SKM-1 treated with dmso at 0.1 percent for 144 hours (cell line): ENCODE measurements at regions not wholly inside any gene's neighbourhood (a gene's known extent, or its start where the extent isn't known, plus 50 kb on each side); places are given as distances from the start of the nearest gene placed in this dataset.

Source experiments
- DNase-seq: peaks from one replicate; lab custom pipeline; 2025; ENCODE audit not compliant: unreplicated experiment; lab: John Stamatoyannopoulos, UW

DNA sequence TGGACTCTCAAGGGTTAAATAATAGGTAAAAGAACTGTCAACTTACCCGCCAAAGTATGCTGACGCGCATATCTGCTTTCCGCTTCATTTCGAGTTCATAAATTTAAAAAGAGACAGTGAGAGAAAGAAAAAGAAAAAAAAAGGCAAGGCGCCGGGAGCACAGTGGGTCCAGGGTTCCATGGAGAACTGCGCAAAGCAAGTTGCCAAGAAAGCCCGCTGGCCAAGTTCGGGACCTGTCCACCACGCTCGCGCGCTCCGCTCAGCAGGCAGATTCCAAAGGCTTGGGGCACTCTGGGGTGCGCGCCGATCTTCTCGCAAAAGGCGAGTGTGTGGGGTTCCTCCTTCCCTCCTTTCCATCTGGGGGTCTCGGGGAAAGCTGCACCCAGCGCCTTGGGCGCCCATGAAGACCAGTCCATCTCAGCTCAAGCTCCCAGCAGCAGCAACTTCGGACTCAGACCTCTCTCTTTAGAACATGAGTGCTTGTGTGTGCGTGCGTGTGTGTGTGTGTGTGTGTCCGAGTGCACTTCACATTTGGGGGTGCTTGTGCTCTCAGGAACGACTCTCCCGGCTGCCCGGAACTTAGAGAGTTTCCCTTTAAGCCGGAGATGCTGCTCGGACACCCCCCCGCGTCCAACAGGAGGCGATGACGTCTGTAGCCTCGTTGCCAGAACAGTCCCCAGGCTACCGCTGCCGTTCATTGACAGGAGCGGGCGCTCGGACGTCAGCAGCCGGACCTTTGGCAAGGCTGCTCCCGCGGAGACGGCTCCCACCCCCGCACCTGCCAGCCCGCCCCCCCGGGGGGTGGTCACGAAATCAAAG is 180.0 kb downstream of the TBXT start:
- no peak for DNase-seq

DNA sequence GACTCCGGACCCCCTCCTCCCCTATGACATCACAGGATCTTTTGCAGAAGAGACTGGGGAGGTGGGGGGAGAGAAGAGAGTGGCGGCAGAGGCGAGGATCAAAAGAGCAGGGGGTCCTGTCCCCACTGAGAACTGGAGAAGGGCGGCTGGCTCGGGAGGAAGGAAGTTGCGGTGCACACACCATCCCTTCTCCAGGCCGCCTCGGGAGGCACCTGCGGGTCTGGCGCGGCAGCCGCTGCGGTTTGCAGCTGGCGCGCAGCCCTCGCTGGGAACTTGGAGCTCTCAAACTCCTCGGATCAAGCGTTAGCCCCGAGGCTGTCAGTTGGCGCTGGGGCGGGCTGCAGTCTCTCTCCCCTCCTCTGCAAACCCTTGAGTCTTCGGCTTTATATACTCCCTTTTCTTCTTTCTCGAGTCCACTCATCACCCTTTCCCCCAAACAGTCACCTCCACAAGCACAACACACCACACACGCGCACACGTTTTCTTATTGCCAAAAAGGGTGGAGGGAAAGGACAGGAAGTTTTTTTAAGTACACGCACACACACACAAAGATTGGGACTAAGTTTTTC is 180.7 kb downstream of the TBXT start:
- DNase-seq: no peak

DNA sequence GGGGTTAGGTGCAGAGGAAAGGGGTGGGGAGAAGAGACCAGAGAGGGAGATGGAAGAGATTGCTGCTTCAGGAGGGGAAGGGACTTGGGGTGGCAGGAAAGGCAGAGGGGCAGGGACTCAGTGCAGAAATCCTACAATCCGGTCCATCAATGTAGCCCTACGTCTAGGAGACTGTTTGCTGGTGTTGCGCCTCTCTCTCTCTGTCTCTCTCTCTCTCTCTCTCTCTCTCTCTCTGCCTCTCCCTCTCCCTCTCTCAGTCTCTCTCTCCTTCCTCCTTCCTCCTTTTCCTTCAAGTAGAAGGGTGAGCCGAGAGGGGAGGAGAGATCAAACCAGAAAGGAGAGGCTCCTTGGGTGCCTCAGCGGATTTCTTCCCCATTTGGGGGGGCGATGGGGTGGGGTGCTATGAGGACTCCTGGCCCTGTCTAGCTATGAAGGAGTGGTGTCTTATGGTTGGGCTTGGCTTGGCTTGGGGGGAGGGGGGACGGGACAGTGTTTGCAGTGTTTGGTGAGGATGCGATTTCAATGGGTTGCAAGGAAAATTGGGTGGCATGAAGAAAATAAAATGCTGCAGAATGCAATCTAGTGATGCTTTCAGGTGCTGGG is 181.2 kb downstream of the TBXT start:
- DNase-seq: no peak

DNA sequence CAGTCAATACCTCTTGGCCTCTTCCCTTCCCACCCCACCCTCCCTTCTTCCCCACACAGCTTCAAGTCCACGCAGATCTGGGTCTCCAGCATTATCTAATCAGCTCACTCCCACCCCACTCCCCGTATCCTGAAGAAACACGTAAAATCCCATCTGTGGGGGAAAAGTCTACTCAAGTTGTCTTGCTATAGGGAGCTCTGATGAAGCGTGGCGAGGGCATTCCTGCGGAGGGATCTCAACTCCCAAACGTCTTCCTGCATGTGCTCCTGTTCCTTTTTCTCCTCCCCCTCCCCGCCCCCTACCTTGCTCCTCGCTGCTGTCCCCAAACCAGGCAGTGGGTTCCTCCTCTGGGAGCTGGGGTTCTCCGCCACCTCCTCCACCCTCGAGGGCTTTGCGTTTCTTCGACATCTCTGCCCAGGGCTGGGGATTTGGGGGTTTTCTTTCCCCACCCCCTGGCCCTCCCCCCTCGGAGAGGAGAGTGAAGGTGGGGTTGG is 181.8 kb downstream of the TBXT start:
- no peak for DNase-seq

DNA sequence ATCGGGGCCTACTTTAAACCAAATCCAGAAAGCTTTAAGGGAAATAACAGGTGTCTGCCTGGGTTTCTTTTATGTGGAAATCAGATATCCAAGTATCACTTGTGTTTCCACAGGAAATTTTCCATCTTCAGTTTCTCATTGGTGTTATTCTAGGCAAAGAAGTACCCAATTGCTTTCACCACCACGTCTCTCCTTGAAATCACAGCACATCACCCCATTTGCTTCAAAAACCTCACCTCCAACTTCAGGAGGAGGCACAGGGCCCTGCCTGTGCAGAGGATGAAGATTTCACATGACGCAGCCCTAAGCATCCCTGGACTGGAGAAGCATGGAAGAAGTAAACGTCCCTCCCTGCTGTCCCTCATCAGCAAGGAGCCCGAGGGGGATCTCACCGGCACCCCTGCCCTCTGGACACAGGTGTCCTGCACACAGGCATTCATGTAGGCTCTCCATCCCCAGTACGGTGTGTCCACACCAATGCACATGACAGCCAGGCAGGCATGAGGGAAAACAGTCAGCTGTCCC is 182.3 kb downstream of the TBXT start:
- no peak for DNase-seq

DNA sequence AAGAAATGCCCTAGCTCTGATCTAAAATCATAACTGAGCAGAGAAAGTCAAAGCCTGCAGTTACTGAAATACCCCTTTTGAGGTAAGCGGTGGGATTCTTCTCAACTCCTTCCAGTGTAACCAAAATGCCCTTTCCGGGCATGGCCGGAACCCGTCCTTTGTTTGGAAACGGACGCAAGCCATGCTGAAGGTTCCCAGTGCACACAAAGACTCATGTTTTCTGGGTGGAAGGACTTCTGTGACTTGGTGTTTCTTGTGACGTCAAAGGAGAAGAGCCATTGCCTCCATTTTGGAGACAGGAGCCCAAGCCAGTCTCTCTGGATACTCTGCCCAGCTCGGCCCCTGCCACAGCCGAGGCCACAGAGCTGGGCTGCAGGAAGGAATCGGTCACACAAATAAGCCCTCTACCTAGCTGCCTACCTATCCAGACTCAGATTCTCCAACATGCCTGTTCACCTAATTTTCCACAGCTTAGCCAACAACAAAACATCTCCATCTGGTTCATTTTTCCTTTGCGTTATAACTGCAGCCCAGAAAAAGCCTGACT is 182.8 kb downstream of the TBXT start:
- DNase-seq: no peak

DNA sequence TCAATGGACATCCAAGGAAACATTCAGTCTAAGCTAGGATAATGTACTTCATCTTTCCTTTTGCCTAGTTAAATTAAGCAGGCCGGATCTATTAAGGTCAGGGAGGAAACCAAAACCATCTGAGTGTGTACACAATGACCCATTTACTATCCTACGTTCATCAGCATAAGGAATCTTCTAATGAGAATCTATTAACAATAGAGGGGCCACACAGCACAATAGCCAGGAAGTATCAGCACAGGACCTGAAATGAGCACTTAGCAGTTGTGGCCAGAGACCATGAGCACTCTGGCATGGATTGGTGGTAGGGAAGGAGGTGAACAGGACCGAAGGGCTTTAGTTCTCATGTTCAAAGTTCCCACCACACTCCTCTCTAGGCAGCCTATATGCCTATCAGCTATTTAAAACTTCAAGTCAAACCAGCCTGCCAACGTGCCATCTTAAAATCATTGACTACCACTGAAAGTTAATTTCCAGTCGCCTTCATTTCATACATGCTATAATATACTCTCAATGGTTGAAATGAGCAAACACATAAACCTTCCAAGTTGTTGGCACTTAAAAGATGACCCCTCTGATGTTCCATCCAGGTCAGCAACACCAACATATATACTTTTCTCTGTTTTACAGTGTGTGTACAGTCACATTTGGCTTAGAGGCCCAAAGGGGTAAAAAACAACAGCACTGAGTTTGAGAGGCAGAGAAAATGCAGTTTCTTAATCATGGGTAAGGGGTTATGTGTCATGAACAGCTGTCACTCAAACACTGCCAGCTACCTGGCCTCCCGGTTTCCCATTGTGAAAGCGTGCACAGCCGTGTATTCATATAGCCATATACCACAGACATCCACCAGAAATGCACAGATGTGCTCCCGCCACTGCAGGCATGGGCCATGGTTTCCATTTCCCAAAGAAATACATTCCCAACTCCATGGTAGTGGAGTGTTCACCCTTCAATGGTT is 184.3 kb downstream of the TBXT start:
- no peak for DNase-seq

DNA sequence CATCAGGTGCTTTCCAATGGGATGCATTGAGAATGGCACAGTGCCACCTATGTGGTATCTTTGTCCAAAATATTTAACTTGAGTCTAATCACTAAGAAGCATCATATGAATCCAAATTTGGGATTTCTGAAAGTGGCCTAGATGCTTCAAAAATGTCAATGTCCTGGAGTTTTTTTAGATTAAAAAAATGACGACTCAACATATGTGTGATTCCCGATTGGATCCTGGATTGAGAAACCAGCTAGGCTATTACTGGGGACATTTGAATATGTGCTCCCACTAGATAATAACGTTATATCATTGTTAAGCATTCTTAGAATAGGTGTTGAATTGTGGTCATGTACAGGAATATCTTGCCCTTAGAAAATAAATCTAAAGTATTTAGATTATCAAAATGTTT is 189.2 kb downstream of the TBXT start:
- no peak for DNase-seq

DNA sequence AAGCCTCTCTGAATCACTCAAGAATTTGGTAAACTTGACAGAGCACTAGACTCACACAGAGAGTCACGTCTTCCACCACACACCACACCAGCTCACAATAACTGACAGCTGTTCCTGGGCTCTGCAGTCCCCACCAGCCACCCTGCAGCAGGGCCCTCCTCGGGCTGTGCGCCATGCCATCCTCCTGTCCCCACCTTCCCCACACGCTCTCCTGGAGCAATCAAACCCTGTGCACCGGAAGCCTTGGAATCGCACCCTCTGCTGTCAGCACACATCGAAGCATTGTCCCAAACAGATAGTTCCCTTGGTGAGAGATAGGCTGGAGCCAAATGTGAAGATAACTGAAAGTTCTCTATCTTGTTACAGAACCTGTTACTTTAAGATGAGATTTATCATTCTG is 191.0 kb downstream of the TBXT start:
- DNase-seq: no peak

DNA sequence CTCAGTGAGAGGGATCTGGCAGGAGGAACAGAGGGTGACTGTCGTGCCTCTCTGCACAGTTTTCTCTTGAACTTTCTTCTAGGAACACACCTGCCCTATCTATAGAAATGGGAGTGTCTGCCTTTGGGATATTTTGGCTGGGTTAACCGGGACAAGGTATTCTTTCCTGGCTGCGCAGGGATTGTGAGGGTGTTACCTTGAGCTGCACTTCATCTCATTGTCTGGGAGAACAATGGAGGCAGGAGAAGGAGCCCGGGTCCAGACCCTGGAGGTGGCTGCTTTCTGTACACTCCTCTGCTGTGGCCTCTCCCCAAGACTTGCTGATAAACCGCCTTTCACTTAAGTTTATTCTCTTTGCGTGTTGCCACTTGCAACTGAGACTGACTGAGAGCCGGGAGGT is 192.8 kb downstream of the TBXT start:
- no peak for DNase-seq

DNA sequence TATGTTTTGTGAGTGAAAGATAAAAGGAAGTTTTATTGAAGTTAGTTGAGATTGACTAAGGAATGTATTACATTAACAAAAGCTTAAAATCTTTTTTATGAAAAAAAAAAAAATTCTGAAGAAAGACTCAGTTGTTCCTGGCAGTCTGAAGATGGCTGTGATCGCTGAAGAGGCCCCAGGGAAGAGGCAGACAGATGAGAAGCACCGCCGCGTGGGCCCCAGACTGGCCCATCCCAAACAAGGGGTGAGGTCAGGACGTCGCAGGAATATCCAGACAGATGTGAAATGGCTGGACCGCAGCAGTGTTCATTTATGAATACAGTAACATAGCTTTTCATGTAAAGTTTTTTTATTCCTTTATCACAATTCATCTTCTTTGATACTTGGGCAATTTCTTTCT is 194.2 kb downstream of the TBXT start:
- no peak for DNase-seq

DNA sequence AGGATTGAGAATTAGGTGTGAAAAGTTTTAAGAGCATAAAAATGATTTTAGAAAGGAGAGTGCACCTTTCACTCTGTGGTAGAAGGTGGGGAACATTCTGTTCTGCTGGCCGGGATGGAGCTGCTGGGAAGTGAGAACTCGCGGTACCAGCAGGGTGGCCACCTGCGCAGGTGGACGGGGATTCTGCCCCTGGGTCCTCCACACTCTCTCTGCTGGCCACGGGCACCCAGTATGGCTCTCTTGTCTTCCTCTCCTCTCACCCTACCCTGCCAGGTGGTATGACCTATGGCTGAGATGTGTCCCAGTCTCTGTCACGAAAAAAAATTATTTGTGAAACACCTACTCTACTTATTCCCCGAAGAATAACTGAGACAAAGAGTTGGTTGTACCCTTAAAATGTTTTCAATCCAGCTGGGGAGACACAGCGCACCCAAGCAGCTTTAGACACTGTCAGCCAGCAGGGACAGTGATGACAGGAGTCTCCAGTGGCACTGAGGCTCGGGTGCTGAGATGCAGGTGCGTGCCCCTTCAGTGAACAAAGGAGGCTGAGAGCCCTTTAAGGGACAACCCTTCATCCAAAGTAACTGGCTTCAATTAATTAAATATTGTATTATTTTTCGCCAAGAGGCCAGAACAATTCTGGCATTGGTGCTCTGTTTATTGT is 195.4 kb downstream of the TBXT start:
- no peak for DNase-seq

DNA sequence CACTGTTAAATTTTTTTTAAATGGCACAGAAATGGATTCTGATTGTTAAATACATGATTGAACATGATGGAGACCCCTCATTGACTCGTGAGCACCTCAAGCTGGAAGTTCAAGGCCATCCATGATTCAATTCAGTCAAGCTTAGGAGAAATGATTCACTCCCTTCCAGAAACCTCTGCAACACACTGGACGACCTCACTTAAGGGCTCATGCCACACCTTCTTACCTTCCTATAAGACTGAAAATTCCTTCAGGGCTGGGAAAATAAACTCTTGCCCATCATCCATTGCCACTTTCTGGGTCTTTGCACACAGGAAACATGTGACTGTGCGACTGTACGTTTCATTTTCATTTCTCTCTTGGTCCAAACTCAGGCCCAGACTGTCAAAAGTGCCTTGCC is 196.4 kb downstream of the TBXT start:
- DNase-seq: no peak

DNA sequence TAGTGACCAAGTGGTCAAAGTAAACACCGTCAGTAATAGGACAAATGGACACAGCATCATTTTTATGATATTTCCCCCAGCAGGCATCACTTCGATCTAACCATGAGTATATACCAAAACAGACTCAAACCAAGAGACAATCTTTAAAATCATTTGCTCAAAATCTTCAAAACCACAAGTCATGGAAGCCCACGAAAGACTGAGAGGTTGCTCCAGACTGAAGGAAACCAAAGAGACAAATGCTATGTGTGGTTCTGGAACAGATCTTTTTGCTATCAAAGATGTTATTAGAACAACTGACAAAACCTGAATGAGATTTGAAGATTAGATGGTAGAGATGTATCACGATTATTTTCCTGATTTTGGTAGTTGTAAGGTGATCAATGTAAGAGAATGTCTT is 197.7 kb downstream of the TBXT start:
- DNase-seq: no peak

DNA sequence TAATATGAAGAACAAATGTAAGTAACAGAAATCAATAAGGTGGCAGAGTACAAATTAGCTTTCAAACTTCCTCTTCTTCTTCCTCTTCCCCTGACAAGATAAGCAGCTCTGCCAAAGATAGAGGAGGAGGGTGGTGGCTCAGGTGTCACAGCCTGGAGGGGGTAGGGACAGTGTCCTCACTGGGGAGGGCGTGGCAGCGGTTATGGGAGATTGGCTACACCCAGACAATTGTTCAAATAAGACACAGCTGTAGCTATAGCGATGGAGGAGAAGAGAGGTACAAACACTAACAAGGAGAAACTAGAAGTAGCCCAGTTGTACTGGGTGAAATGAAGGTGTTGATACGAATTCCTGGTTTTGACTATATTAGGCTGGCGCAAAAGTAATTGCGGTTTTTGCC is 198.5 kb downstream of the TBXT start:
- no peak for DNase-seq

DNA sequence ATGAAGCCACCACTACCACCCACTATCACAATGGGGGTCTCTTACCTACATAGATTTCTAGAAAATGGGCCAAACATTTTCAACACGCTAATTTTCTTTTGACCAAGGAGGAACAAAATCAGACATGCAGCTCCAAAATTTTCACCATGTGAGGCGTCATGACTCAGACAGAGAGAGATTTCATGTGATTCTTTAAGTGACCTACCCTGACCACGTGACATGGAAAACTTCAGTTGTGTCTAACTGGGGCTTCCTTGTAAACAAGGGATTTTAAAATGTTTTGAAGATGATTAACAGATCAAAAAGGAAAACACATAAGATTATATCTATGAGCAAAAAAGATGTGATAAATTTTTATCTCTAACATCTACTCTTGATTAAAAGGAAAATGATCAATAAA is 199.2 kb downstream of the TBXT start:
- no peak for DNase-seq

DNA sequence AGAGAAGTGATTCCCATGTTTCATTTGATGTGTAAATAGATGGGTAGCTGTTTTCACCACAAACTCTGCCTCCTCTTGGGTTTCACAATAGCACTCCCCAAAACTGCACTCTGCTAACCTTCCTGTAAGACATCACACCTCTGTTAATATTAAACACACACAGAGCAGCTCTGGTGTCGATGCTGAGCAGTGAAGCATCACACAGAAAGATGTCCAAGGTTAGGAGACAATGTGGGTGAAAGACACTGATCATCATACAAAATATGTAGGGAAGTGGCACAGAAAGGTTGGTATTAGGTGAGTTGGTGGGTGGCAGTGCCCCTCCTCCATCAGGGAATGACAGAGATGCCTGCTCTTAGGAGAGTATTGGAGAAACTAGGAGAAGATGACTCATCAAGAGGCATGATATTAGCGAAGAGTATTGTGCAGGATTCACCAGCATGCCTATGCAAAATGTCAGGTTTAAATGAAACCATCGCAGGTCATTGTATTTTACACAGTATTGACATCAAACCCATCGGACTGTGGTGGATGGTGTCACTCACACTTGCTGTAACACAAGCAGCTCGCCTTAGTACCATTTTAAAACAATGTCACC is 199.7 kb downstream of the TBXT start:
- no peak for DNase-seq

DNA sequence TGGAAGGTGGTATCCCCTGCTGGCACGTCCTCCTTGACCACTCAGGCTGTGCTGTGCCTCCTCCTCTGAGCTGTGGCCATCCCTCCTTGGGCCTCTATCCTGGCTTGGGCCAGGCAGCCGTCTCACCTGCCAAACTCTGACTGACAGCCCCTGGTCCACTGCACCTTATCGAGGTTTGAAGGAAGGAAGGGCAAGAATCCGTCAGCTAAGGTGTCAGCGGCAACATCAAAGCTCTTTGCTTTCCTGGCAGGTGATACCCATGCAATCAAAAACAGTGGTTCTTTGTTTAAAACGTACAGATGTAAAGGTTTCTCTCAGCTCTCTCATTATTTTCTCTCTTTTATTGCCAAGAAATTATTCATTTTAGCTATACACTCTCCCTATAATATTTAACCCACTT is 203.9 kb downstream of the TBXT start:
- no peak for DNase-seq

DNA sequence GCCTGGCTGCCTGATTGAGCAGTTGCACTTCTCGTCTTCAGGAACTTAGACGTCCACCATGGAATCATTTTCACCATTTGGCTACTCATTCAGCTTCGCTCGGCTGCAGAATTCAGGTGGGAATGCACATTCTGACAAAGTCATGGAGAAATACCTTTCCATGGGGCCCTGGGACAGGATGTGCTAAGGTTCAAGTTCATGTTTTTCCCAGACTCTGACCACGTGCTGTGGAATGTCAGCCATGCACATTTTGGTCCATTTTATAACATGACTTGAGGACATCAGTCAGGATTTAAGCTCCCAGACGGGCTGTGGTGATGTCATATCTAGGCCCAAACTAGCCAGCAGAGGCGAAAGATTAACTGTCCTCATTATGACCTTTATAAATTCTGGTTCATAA is 205.3 kb downstream of the TBXT start:
- DNase-seq: no peak

DNA sequence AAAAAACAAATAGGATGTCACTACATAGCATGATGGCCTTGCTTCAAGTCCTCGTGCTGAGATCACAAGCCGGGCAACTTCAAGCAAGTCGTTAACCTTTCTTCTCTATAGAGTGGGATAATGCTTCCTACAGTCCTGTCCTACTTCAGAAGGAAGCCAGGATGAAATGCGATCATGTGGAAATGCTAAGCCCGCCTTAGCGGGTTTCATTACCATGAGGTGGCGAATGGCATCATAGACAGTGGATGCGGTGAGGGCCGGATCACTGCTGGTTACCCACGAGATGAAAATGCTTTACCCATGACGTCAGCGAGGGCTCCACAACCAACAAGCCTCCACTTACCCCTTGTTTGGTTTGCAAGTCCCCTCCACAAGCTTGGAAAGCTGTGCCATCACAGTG is 206.4 kb downstream of the TBXT start:
- no peak for DNase-seq
